OCI-LY3 (cell line): ENCODE measurements at regions not wholly inside any gene's neighbourhood (a gene's known extent, or its start where the extent isn't known, plus 50 kb on each side); places are given as distances from the start of the nearest gene placed in this dataset.

ENCODE experiments used
- H2AFZ ChIP-seq: fragments of 200-600, 300-600 bp; shearing (Covaris generic); 2 replicates; pipeline ENCODE4 v1.6.0; 2014; ENCODE audit warnings: antibody characterized with exemption, low read depth, low read length
- H3K27ac ChIP-seq: fragments of 200-600, 300-600 bp; sonication (generic); 2 replicates; pipeline ENCODE4 v1.5.1; 2014; ENCODE audit warnings: mild to moderate bottlenecking, low read length, moderate library complexity, mixed read lengths
- H3K27me3 ChIP-seq: fragments of 200-600, 300-600 bp; sonication (generic); 2 replicates; pipeline ENCODE4 v1.6.1; 2014; ENCODE audit warnings: low read depth, low read length, mixed read lengths
- H3K36me3 ChIP-seq: fragments of 200-600, 300-600 bp; sonication (generic); replicated peaks from 2 replicates; pipeline ENCODE3; 2014; ENCODE audit warnings: low read depth, low read length, mixed read lengths
- H3K4me1 ChIP-seq: fragments of 300-600, 200-600 bp; sonication (generic); 2 replicates; pipeline ENCODE4 v1.6.1; 2014; ENCODE audit warnings: low read length, mixed read lengths
- H3K4me2 ChIP-seq: fragments of 200-600, 300-600 bp; sonication (generic); 2 replicates; pipeline ENCODE4 v1.6.1; 2014; ENCODE audit warnings: low read length, mixed read lengths
- H3K4me3 ChIP-seq: fragments of 300-600, 200-600 bp; sonication (generic); 2 replicates; pipeline ENCODE4 v1.5.1; 2014; ENCODE audit warnings: antibody characterized with exemption, mild to moderate bottlenecking, low read length, moderate library complexity
- H3K79me2 ChIP-seq: fragments of 300-600, 200-600 bp; shearing (Covaris generic); 2 replicates; pipeline ENCODE4 v1.6.1; 2014; ENCODE audit warnings: mild to moderate bottlenecking, low read length, mixed read lengths
- H3K9ac ChIP-seq: fragments of 300-600, 200-600 bp; shearing (Covaris generic); 2 replicates; pipeline ENCODE4 v1.6.0; 2014; ENCODE audit warnings: mild to moderate bottlenecking, low read length, moderate library complexity
- H3K9me3 ChIP-seq: fragments of 200-600, 300-600 bp; shearing (Covaris generic); 2 replicates; pipeline ENCODE4 v1.6.1; 2014; ENCODE audit warnings: low read length, mixed read lengths; ENCODE audit not compliant: insufficient read depth
- H4K20me1 ChIP-seq: fragments of 200-600, 300-600 bp; sonication (generic); 2 replicates; pipeline ENCODE4 v1.6.1; 2016; ENCODE audit warnings: low read length, mixed read lengths; ENCODE audit not compliant: insufficient read depth
- EZH2phosphoT487 ChIP-seq: fragments of 200-600 bp; shearing (Covaris generic); IDR thresholded peaks from 2 replicates; pipeline ENCODE4 v1.6.1; 2018; ENCODE audit warnings: antibody characterized with exemption, mixed run types, low read depth
- TF ChIP-seq, protein P1 (sequence below): fragments of 200-600, 300-600 bp; sonication (generic); IDR thresholded peaks from 2 replicates; pipeline ENCODE4 v1.5.1; 2014; ENCODE audit warnings: antibody characterized with exemption, low read length, low read depth

DNA sequence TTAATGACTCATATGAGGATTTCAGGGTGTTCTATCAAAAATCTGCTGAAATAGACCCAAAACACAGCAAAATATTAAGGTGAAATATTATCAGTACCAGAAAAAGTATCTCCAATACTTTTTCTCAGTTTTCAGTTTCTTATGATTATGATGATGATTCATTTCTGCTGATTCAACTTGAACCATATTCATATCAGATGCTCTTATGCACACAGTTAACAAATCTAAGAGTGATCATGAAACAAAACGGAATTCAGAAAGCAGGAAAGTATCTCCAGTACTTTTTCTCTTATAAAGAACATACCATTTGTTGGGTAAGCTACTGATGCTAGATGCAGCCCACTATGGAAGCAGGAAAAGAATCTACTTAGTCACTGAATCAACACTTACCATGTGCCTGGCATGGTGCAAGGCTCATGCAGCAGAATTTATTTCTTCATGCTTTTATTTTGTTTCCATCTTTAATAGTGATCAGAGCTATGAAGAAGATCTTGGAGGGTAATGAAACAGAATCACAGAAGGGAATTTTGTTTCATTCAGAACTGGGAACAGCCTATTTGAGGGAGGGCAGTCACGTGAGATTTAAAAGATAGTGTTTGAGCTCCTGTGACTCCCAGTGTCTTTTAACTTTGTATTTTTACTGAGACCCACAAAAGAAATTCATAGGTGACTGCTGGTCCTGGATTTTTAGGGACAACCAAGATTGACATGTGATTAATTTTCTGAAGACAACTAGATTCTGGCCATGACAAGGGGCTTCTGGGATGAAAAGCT is 480.6 kb downstream of the SETD4 start:
- H3K4me3 ChIP-seq, result no peak overlapping the region
- no peaks in the 10 kb centered on the region for H3K79me2 ChIP-seq
- TF ChIP-seq, protein P1, sequence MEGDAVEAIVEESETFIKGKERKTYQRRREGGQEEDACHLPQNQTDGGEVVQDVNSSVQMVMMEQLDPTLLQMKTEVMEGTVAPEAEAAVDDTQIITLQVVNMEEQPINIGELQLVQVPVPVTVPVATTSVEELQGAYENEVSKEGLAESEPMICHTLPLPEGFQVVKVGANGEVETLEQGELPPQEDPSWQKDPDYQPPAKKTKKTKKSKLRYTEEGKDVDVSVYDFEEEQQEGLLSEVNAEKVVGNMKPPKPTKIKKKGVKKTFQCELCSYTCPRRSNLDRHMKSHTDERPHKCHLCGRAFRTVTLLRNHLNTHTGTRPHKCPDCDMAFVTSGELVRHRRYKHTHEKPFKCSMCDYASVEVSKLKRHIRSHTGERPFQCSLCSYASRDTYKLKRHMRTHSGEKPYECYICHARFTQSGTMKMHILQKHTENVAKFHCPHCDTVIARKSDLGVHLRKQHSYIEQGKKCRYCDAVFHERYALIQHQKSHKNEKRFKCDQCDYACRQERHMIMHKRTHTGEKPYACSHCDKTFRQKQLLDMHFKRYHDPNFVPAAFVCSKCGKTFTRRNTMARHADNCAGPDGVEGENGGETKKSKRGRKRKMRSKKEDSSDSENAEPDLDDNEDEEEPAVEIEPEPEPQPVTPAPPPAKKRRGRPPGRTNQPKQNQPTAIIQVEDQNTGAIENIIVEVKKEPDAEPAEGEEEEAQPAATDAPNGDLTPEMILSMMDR, result no peak
- TF ChIP-seq EZH2phosphoT487, result no peak
- no peak overlapping the region for H3K9ac ChIP-seq
- H3K36me3 ChIP-seq, result no peaks in the 10 kb centered on the region
- no peak overlapping the region for H3K27ac ChIP-seq
- H3K27me3 ChIP-seq, result 0 out of 2 replicates have a peak, but pooled peaks cover 3% of the 10 kb centered on the region
- H3K9me3 ChIP-seq, result no peaks in the 10 kb centered on the region
- peaks cover 12% of the 10 kb centered on the region for H3K4me1 ChIP-seq
- H2AFZ ChIP-seq, result no peak overlapping the region
- H4K20me1 ChIP-seq, result no peaks in the 10 kb centered on the region
- no peak overlapping the region for H3K4me2 ChIP-seq

DNA sequence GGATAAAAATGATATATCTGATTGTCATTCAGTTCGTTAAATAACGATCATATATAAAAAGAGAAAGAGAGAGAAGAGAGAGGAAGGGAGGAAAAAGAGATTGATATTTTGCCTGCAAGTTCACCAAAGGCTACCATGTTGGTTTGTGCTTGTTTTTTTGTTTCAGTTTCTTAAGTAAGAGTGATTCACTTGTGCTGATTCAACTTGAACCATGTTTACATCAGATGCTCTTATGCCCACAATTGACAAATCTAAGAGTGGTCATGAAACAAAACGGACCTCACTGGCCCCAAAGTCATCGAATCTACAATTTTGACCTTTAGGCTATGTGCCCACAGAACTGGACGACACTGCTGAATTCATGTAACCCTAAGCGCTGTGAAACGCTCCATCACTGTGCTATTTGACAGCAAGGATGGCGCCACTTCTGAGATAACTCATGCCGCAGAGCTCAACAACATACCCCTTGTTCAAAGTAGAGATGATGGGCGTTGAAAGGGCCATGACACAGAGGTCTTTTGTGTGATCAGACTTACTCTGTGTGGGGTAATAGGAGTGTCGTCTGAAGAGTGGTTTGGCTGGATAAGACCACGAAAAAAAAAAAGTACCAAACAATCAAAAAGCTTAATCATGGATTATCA is 481.4 kb downstream of the SETD4 start:
- H3K27me3 ChIP-seq, result 0 out of 2 replicates have a peak, but pooled peaks cover 3% of the 10 kb centered on the region
- no peaks in the 10 kb centered on the region for H3K9me3 ChIP-seq
- TF ChIP-seq, protein P1, result no peak
- TF ChIP-seq EZH2phosphoT487, result no peak
- no peaks in the 10 kb centered on the region for H3K79me2 ChIP-seq
- no peak overlapping the region for H3K4me3 ChIP-seq
- H2AFZ ChIP-seq, result no peak overlapping the region
- H3K36me3 ChIP-seq, result no peaks in the 10 kb centered on the region
- H3K4me2 ChIP-seq, result no peak overlapping the region
- H4K20me1 ChIP-seq, result no peaks in the 10 kb centered on the region
- no peak overlapping the region for H3K9ac ChIP-seq
- peaks cover 8% of the 10 kb centered on the region; the same call in 1 of the 2 replicates for H3K4me1 ChIP-seq
- H3K27ac ChIP-seq, result no peak overlapping the region

DNA sequence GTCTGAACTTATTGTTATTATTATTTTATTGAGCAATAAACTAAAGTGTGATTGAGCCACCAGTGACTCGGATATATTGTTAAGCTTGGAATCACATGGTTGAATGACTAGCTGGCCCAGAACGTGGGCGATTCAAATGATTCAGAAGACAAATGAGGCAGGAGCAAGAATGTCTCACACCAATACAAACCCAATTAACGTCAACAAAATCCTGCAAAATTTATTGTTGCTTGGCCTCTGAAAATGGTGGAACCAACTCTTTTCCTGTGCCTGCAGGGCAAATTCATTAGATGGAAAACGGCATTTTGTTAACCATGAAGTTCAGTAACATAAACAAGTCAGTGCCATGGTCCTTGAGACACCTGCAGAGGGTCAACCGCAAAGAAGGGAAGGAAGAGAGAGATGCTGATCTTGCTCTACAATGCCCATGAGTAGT is 482.0 kb downstream of the SETD4 start:
- Histone ChIP-seq H2AFZ (no peak overlapping the region), H3K36me3 (no peaks in the 10 kb centered on the region), H3K9ac (no peak overlapping the region), H3K4me3 (no peak overlapping the region), H3K27me3 (0 out of 2 replicates have a peak, but pooled peaks cover 3% of the 10 kb centered on the region), H3K4me1 (peaks cover 8% of the 10 kb centered on the region; the same call in 1 of the 2 replicates), H3K27ac (no peak overlapping the region), H4K20me1 (no peaks in the 10 kb centered on the region), H3K79me2 (no peaks in the 10 kb centered on the region), H3K4me2 (no peak overlapping the region), H3K9me3 (no peaks in the 10 kb centered on the region)
- TF ChIP-seq EZH2phosphoT487, result no peak
- TF ChIP-seq, protein P1, result no peak

DNA sequence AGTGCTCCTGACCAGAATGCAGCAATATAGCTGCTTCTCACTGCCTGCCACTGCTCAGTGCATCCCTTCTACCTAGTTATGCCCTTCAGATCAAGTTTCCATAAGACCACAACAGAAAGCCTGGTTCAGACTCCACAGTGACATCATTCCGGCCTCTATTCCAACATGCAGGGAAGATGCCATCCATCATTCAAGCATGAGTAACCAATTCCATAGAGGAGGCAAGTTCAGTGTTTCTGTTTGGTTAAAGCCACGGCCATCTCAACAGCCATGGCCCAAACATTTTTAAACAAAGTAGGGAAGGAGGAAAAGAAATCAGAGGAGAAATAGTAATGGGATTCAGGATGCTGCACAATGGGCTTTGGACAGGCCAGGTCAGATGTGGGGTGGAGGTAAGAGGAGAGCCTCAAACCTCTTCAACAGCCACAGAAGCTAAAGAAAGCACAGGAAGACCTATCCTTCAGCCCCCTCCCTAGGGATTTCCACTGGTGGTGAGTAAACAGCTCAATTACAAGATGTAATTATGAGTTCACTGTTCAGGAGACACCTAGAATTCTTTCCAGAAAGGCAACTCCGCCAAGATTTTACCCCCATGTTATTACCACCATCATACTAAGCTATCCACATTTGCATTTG is 484.9 kb downstream of the SETD4 start:
- Histone ChIP-seq H3K36me3 (no peaks in the 10 kb centered on the region), H2AFZ (no peak overlapping the region), H3K4me3 (no peak overlapping the region), H3K9ac (no peak overlapping the region), H3K9me3 (no peaks in the 10 kb centered on the region), H3K27ac (no peak overlapping the region), H3K4me1 (no peaks in the 10 kb centered on the region), H3K27me3 (0 out of 2 replicates have a peak, but pooled peaks cover 3% of the 10 kb centered on the region), H3K4me2 (no peak overlapping the region), H3K79me2 (no peaks in the 10 kb centered on the region), H4K20me1 (no peaks in the 10 kb centered on the region)
- no peak for TF ChIP-seq EZH2phosphoT487
- TF ChIP-seq, protein P1, result no peak
